ENCODE measurements at regions not wholly inside any gene's neighbourhood (a gene's known extent, or its start where the extent isn't known, plus 50 kb on each side); places are given as distances from the start of the nearest gene placed in this dataset.

- TF ChIP-seq CTCF (IDR thresholded peaks at IDR 0.05) (no peak), POLR2A (IDR thresholded peaks at IDR 0.05) (no peak)
Measured at GRCh38 chr16:75818491-75818890, 92.2 kb upstream of the CPHXL start.

Data from body of pancreas (tissue), 4 donors.